Activated naive CD4-positive, alpha-beta T cell treated with anti-CD3 and anti-CD28 coated beads, Interleukin-2, amount 50 U/mL, for 72 hours (primary cell): ENCODE measurements at regions not wholly inside any gene's neighbourhood (a gene's known extent, or its start where the extent isn't known, plus 50 kb on each side); places are given as distances from the start of the nearest gene placed in this dataset.
"Not testable (repeated sequence)": the region's sequence is repeated elsewhere in the genome, so short reads cannot be mapped to it uniquely, and the experiment has no call there.

ENCODE experiments used
- ATAC-seq, 2 donors: fragments of 150-1000 bp; cut with Tn5 transposase; 2 replicates each; pipeline ENCODE4 v1.10.0; 2021; ENCODE audit warnings: mild to moderate bottlenecking in 2 of 2, moderate library complexity in 2 of 2
- DNase-seq, 2 donors: peaks; one replicate each; pipeline ENCODE4 v3.0.0; 2021 to 2022; ENCODE audit warnings: low spot score in 2 of 2
- H3K27ac Mint-ChIP-seq, 2 donors: one replicate each; pipeline ENCODE4 v1.8.0; 2022; ENCODE audit warnings: mild to moderate bottlenecking in 2 of 2, mixed read lengths in 2 of 2
- H3K36me3 Mint-ChIP-seq, 2 donors: one replicate each; pipeline ENCODE4 v1.8.0; 2022; ENCODE audit warnings: mixed read lengths in 2 of 2
- H3K9me3 Mint-ChIP-seq, 2 donors: one replicate each; pipeline ENCODE4 v1.8.0; 2022; ENCODE audit warnings: mixed read lengths in 2 of 2

DNA sequence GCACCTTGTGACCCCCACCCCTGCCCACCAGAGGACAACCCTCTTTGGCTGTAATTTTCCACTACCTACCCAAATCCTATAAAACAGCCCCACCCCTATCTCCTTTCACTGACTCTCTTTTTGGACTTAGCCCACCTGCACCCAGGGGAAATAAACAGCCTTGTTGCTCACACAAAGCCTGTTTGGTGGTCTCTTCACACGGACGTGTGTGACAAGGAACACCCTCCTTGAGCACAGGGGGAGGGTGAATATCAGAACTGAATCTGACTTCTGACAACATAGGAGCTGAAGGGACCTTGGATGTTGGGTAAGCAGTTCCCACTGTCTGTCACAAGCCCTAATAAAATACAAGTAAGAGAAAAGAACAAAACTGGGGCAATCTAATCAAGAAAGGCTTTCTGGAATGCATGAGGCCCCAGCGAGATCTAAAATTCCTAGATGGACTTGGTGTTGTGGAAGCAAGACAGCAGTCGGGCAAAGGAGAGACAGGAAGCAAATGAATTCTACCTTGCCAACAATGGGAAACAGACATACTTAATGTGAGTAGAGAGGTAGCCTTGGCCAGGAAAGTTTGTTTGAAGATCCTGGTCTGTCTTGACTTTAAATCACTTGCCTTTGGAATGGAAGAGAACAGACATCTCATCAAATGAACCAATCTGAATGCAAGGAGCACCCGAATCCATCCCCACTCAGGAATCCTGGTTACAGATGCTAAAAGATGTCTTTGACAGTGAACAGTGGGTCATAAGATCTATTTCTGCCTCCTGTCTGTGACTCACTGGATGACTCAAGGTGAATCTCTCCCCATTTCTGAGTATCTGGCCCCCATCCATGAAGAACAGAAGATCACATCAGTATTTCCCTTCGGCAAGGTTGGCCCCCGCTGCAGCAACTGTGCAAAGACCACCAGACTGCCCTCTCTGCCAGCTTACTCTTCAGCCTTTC lies 53.3 kb downstream of the OLFML3 start:
- no peak overlapping the region for H3K27ac Mint-ChIP-seq
- ATAC-seq, result peak in 1 of 2 donors; percentile 38
- DNase-seq, result no peak
- no peaks in the 10 kb centered on the region for H3K36me3 Mint-ChIP-seq
- no peaks in the 10 kb centered on the region for H3K9me3 Mint-ChIP-seq

DNA sequence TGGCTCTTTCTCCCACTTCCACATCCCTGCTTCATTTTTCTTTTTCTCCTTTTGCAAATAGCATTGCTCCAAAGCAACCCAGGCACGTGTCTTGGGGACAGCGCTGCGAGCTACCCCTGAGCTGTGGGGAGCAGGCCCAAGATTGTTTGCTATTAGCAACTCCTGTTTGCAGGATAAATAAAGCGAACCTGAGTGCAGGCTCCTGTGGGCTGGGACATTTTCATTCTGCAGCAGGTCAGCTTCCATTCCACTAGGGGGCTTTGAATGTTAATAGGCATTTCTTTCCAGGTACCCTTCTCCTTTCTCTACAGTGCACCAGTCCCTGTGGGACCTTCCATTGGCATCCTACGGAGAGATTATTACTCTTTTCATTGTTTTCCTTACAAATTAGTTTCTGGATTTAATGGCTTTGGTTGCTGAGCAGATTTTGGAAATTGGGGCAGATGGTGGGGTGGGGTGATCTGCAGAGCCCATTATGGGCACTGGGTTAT lies 54.0 kb downstream of the OLFML3 start:
- DNase-seq, result no peak
- ATAC-seq, result no peak
- no peaks in the 10 kb centered on the region for H3K36me3 Mint-ChIP-seq
- H3K9me3 Mint-ChIP-seq, result no peaks in the 10 kb centered on the region
- no peak overlapping the region for H3K27ac Mint-ChIP-seq

DNA sequence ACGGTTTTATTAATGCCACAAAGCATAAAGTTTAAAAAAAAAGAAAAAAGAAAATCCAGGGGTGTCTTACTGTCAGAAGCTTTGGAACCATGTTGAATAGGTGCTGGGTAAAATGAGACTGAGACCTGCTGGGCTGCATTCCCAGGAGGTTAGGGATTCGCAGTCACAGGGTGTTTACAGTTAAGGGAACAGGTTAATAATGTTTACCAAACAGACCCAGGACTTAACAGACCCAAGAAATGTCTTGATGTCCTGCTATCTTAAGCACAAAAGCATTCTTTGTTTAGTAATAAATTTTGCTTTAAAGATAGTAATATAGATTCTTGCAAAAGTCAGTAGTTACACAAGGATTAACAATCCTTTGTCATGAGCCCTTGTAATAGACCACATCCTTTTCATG lies 54.7 kb downstream of the OLFML3 start:
- Mint-ChIP-seq H3K9me3 (no peaks in the 10 kb centered on the region), H3K27ac (no peak overlapping the region), H3K36me3 (no peaks in the 10 kb centered on the region)
- ATAC-seq (no peak), DNase-seq (no peak)

DNA sequence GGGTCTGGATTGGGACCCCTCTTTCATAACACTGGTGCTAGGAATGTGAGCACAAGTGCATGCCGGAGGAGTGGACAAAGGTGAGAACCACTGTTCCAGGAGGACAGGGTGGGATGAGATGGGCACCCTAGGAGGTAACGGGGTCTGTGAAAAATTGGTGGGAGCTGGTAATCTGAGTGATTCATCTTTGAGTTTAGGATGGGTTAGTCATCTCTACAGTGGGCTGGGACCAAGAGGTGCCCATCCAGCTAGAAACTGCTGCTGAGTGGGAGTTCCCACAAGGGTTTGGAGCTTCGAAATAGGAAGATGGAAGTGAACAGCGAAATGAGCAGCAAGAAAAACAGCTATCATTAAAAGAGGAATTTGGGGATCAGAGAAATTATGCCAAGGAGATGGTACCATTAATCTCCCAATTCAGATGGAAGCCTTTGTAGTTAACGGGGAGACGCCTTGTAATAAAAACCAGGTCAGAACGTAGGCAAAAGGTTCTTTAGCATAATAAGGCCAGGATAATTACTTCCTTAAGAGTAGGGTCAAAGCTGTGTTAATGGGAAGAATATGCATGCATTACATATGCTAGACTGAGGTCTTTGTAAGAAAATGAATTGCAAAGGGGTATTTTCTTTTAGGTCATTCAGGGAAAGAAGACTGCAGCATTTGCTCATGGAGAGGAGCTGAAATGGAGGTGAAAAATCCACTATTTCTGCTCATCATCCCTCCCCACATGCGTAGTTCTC lies 55.5 kb downstream of the OLFML3 start:
- H3K9me3 Mint-ChIP-seq, result no peaks in the 10 kb centered on the region

DNA sequence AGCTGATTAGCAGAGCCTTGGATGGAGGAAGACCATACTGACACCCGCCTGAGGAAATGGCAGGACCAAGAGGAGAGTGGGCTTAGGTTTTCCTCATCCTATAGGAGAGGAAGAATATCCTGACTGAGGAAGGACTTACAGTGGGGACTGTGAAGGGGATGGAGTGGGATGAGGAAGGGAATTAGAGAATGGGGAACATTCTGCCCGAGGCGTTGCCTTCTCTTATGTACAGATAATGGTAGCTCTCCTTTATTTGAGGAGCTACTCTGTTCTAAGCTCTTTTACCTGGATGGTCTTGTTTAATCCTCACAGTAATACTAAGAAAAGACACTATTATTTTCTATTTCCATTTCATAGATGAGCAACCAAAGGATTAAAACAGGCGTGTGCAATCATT lies 56.0 kb downstream of the OLFML3 start:
- no peak for DNase-seq
- Mint-ChIP-seq H3K27ac (no peak overlapping the region), H3K9me3 (no peaks in the 10 kb centered on the region), H3K36me3 (no peaks in the 10 kb centered on the region)
- ATAC-seq, result no peak

More for the DNA sequence above, 55.5 kb downstream of the OLFML3 start:
- H3K36me3 Mint-ChIP-seq, result no peaks in the 10 kb centered on the region
- H3K27ac Mint-ChIP-seq, result no peak overlapping the region
- ATAC-seq (no peak), DNase-seq (no peak)

DNA sequence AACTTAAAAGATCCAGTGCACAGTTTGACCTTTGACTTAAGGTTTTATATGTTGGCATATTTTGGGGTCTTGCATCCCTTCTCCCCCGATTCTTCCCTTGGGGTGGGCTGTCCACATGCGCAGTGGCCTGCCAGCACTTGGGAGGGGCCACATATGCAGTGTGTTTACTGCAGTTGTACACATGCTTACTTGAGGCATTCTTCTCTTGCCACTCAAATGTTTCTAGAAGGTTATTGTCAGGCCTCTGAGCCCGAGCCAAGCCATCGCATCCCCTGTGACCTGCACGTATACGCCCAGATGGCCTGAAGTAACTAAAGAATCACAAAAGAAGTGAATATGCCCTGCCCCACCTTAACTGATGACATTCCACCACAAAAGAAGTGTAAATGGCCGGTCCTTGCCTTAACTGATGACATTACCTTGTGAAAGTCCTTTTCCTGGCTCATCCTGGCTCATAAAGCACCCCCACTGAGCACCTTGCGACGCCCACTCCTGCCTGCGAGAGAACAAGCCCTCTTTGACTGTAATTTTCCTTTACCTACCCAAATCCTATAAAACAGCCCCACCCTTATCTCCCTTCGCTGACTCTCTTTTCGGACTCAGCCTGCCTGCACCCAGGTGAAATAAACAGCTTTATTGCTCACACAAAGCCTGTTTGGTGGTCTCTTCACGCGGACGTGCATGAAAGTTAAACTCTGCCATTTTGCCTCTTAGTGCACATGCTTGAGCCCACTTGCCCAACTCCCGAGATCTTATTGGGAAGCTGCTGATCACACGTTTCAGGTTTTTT lies 57.8 kb downstream of the OLFML3 start:
- H3K27ac Mint-ChIP-seq, ATAC-seq, H3K9me3 Mint-ChIP-seq, DNase-seq, H3K36me3 Mint-ChIP-seq: not testable (repeated sequence)

DNA sequence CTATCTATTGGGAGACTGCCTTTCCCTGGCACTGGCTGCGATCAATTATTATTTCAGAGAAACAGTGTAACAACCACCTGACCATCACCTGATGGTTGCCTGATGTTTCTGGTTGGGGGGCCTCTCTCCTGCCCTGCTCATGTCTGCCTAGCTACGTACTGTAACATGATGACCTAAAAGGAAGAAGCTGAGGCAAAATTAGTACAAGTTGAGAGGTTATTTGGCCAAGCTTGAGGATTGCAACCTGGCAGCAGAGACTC lies 58.3 kb downstream of the OLFML3 start:
- Mint-ChIP-seq H3K9me3 (no peaks in the 10 kb centered on the region), H3K36me3 (no peaks in the 10 kb centered on the region), H3K27ac (no peak overlapping the region)
- ATAC-seq (no peak), DNase-seq (no peak)

DNA sequence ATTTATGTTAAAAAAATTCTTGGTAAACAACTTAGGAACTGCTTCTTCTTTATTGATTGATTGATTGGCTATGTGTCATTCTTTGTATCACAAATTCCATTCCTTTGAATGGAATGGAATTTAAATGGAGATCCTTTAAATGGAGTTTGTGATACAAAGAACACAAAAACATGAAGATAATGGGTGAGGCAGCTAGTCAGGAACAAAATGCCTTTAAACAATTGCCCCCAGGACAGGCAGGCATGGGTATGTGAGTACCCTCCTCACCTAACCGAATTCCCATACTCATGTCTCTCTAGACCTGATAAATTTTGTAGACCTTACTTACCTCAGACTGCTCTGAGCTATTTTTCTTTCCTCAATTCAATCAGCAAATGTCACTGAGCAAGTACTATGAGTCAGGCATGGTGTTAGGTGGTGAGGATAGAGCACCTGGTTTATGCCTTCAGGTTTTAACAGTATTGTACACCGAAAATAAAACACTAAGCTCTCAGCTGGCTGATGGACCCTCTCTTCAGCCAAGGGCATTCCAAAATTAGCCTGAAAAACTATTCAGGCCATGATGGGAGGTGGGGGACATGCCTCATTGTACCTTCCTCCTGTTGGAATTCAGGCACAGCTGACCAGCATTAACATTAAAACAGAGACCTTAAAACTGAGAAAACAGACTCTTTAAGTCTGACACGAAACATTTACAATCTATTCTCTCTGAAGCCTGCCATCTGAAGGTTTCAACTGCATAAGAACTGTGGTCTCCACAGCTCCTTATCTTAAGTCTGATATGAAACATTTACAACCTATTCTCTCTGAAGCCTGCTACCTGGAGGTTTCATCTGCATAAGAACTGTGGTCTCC lies 58.9 kb downstream of the OLFML3 start:
- H3K27ac Mint-ChIP-seq, result no peak overlapping the region
- ATAC-seq (no peak), DNase-seq (no peak)
- H3K9me3 Mint-ChIP-seq, result no peaks in the 10 kb centered on the region
- no peaks in the 10 kb centered on the region for H3K36me3 Mint-ChIP-seq
